ENCODE measurements at regions not wholly inside any gene's neighbourhood (a gene's known extent, or its start where the extent isn't known, plus 50 kb on each side); places are given as distances from the start of the nearest gene placed in this dataset.

- TF ChIP-seq EZH2phosphoT487 (IDR thresholded peaks at IDR 0.05; ENCODE audit: borderline replicate concordance, low read depth, low read length): no peak
- no peak for TF ChIP-seq CTCF (conservative IDR thresholded peaks at IDR 0.05; ENCODE audit: low read length)
Measured at GRCh38 chr2:171615069-171615468, 72.2 kb upstream of the DYNC1I2 start.
